ENCODE measurements at regions not wholly inside any gene's neighbourhood (a gene's known extent, or its start where the extent isn't known, plus 50 kb on each side); places are given as distances from the start of the nearest gene placed in this dataset.

DNA sequence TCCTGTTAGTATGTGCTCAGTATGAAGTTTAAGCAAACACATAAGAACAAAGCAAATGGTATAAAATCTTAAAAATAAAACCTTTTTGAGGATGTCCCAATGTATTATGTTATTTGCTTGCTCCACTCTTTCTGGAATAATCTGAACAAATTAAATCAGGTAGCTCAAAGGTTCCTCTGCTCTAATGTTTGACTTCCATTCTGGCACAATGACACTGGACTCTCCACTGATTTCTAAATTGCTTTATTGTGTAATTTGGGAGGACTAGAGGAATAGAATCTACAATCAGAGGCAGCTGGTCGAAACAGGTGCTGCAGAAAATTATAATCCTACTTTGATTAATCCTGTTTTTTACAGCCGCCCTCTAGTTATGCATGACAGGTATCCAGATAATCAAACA lies 523.7 kb upstream of the FOXG1 start:
- TF ChIP-seq, protein P1, sequence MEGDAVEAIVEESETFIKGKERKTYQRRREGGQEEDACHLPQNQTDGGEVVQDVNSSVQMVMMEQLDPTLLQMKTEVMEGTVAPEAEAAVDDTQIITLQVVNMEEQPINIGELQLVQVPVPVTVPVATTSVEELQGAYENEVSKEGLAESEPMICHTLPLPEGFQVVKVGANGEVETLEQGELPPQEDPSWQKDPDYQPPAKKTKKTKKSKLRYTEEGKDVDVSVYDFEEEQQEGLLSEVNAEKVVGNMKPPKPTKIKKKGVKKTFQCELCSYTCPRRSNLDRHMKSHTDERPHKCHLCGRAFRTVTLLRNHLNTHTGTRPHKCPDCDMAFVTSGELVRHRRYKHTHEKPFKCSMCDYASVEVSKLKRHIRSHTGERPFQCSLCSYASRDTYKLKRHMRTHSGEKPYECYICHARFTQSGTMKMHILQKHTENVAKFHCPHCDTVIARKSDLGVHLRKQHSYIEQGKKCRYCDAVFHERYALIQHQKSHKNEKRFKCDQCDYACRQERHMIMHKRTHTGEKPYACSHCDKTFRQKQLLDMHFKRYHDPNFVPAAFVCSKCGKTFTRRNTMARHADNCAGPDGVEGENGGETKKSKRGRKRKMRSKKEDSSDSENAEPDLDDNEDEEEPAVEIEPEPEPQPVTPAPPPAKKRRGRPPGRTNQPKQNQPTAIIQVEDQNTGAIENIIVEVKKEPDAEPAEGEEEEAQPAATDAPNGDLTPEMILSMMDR (conservative IDR thresholded peaks at IDR 0.05; ENCODE audit: low read depth, low read length) = no peak
- TF ChIP-seq EZH2 (IDR thresholded peaks at IDR 0.05; ENCODE audit: borderline replicate concordance, low read depth, low read length, poor library complexity, severe bottlenecking) = no peak

All from A673 (cell line).